PFSK-1 (cell line): ENCODE measurements at regions not wholly inside any gene's neighbourhood (a gene's known extent, or its start where the extent isn't known, plus 50 kb on each side); places are given as distances from the start of the nearest gene placed in this dataset.

Experiments
- FOXP2 ChIP-seq: optimal IDR thresholded peaks from 2 replicates; pipeline ENCODE3; 2011; ENCODE audit warnings: borderline replicate concordance, control low read depth, inconsistent platforms; ENCODE audit not compliant: insufficient read depth; ENCODE audit errors: extremely low read length, extremely low read depth
- POLR2AphosphoS5 ChIP-seq: IDR thresholded peaks from 2 replicates; pipeline ENCODE4 v1.6.1; 2012; ENCODE audit warnings: low read depth, mild to moderate bottlenecking, control low read depth, low read length, moderate library complexity
- SIN3A ChIP-seq: IDR thresholded peaks from 2 replicates; pipeline ENCODE4 v1.6.1; 2012; ENCODE audit warnings: mild to moderate bottlenecking, low read length, moderate library complexity, borderline replicate concordance; ENCODE audit not compliant: insufficient read depth
- TAF1 ChIP-seq: IDR thresholded peaks from 2 replicates; pipeline ENCODE4 v1.6.1; 2012; ENCODE audit warnings: low read length, control low read depth, borderline replicate concordance; ENCODE audit not compliant: insufficient read depth
- TF ChIP-seq, protein P1 (sequence below), 2 experiments: IDR thresholded peaks; 2 replicates each; pipeline versions ENCODE4 v1.6.1 to v1.8.0; 2011 to 2012; ENCODE audit warnings: low read depth in 2 of 2, low read length in 2 of 2, control low read depth in 1 of 2, inconsistent platforms in 1 of 2, mild to moderate bottlenecking in 1 of 2, moderate library complexity in 1 of 2; ENCODE audit not compliant: insufficient read depth in 1 of 2

DNA sequence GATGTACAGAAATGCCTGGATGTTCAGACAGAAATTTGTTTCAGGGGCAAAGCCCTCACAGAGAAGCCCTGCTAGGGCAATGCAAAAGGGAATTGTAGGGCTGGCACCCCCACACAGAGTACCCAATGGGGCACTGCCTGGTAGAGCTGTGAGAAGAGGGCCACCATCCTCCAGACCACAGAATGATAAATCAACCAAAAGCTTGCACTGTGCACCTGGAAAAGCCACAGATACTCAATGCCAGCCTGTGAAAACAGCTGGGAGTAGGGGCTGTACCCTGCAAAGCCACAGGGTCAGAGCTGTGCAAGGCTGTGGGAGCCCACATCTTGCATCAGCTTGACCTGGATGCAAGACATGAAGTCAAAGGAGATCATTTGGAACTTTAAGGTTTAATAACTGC lies 477.9 kb upstream of the NECTIN3 start:
- TF ChIP-seq TAF1 (no peak), POLR2AphosphoS5 (no peak), SIN3A (no peak), FOXP2 (no peak)
- TF ChIP-seq, protein P1, sequence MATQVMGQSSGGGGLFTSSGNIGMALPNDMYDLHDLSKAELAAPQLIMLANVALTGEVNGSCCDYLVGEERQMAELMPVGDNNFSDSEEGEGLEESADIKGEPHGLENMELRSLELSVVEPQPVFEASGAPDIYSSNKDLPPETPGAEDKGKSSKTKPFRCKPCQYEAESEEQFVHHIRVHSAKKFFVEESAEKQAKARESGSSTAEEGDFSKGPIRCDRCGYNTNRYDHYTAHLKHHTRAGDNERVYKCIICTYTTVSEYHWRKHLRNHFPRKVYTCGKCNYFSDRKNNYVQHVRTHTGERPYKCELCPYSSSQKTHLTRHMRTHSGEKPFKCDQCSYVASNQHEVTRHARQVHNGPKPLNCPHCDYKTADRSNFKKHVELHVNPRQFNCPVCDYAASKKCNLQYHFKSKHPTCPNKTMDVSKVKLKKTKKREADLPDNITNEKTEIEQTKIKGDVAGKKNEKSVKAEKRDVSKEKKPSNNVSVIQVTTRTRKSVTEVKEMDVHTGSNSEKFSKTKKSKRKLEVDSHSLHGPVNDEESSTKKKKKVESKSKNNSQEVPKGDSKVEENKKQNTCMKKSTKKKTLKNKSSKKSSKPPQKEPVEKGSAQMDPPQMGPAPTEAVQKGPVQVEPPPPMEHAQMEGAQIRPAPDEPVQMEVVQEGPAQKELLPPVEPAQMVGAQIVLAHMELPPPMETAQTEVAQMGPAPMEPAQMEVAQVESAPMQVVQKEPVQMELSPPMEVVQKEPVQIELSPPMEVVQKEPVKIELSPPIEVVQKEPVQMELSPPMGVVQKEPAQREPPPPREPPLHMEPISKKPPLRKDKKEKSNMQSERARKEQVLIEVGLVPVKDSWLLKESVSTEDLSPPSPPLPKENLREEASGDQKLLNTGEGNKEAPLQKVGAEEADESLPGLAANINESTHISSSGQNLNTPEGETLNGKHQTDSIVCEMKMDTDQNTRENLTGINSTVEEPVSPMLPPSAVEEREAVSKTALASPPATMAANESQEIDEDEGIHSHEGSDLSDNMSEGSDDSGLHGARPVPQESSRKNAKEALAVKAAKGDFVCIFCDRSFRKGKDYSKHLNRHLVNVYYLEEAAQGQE (IDR thresholded peaks at IDR 0.05; ENCODE audit: insufficient read depth in 1 of 2, low read depth in 2 of 2, low read length in 2 of 2), result no peak

DNA sequence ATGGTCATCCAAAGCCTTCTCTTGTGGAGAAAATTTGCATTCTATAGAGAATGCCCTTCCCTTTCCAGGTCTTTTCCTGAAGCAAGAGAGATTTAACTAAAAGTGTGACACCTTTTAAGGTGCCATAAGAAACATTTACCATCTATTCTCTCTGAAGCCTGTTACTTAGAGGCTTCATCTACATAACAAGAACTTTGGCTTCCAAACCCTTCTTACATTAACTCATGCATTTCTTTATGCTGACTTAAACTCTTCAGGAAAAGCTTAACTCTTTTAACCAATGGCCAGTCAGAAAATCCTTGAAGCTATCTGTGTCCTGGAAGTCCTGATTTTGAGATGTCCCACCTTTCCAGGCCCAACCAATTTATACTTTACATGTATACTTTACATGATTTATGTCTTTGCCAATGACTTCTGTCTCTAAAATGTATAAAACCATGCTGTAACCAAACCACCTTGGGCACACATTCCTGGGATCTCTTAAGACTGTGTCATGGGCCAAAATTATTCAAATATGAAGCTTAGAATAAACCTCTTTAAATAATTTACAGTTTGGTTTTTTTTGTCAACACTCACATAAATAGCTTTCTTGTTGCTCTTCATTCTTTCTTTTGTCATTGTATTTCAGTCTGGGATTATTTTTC lies 472.6 kb upstream of the NECTIN3 start:
- TF ChIP-seq FOXP2 (no peak), POLR2AphosphoS5 (no peak), TAF1 (no peak), SIN3A (no peak)
- TF ChIP-seq, protein P1 (IDR thresholded peaks at IDR 0.05; ENCODE audit: insufficient read depth in 1 of 2, low read depth in 2 of 2, low read length in 2 of 2), result no peak

DNA sequence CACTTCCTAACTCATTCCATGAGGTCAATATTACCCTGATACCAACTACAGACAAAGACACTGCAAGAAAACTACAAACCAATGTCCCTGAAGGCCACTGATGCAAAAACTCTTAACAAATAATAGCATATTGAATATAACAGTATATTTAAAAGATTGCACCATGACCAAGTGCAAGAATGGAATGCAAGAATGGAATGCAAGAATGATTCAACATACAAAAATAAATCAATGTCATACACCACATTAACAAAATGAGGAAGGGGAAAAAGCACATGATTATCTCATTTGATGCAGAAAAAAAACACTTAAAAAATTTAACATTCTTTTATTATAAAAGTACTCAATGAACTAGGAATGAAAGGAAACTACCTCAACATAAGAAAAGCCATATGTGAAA lies 463.1 kb upstream of the NECTIN3 start:
- TF ChIP-seq FOXP2 (no peak), SIN3A (no peak), POLR2AphosphoS5 (no peak), TAF1 (no peak)
- TF ChIP-seq, protein P1 (IDR thresholded peaks at IDR 0.05; ENCODE audit: insufficient read depth in 1 of 2, low read depth in 2 of 2, low read length in 2 of 2), result no peak

DNA sequence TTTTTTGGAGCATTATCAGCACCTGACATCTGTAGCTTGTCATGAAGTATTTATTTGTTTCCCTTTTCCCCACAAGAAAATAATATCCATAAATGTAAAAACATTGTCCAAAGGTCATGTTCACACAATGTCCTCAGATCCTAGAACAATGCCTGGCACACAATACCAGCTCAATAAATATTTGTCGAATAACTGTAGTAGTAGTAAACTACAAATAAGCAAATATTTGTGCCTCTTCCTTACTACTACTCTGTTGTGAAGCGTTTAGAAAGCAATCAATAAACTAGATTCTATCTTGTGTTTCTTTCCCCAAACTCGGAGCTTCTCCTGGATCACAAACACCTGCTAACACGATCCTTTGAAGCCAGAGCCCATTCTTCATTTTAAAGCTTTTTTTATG lies 459.6 kb upstream of the NECTIN3 start:
- TF ChIP-seq TAF1, result no peak
- no peak for TF ChIP-seq POLR2AphosphoS5
- TF ChIP-seq, protein P1 (IDR thresholded peaks at IDR 0.05; ENCODE audit: insufficient read depth in 1 of 2, low read depth in 2 of 2, low read length in 2 of 2), result no peak
- no peak for TF ChIP-seq FOXP2
- TF ChIP-seq SIN3A, result no peak

DNA sequence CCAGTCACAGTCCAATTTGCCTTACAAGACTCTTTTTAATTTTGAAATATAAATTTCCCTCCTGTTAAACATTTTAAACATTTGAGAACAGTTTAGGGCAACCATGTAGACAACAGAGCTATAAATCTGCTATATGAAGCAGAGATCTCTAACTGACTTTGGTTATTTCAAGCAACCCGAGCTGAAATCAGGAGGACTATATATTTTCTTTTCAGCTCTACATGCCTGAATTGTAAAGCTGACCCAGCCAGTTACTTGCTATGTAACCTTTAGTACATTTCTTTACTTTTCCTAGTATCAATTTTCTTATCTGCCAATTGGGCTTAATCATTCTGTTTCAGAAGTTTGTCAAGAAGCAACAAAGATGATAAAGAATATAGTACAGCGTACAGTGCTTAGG lies 457.4 kb upstream of the NECTIN3 start:
- TF ChIP-seq, protein P1 (IDR thresholded peaks at IDR 0.05; ENCODE audit: insufficient read depth in 1 of 2, low read depth in 2 of 2, low read length in 2 of 2), result no peak
- TF ChIP-seq TAF1 (no peak), FOXP2 (no peak), POLR2AphosphoS5 (no peak), SIN3A (no peak)
